ENCODE measurements at regions not wholly inside any gene's neighbourhood (a gene's known extent, or its start where the extent isn't known, plus 50 kb on each side); places are given as distances from the start of the nearest gene placed in this dataset.

GRCh38 chr21:35257413-35257812 lies 208.3 kb upstream of the RUNX1 start:
- peak; percentile 50 for DNase-seq (ENCODE audit: low spot score)

GRCh38 chr21:35256468-35256988 lies 207.4 kb upstream of the RUNX1 start:
- peak; percentile 83 for DNase-seq (ENCODE audit: low spot score)

GRCh38 chr21:35254765-35255138 lies 205.7 kb upstream of the RUNX1 start:
- DNase-seq (ENCODE audit: low spot score), result no peak

GRCh38 chr21:35254006-35254764 lies 205.1 kb upstream of the RUNX1 start:
- DNase-seq (ENCODE audit: low spot score), result no peak

GRCh38 chr21:35252831-35253230 lies 203.7 kb upstream of the RUNX1 start:
- no peak for DNase-seq (ENCODE audit: low spot score)

- no peak for DNase-seq (ENCODE audit: low spot score)
These were observed 200.5 kb upstream of the RUNX1 start for GRCh38 chr21:35249636-35250035.

GRCh38 chr21:35245879-35246278 lies 196.8 kb upstream of the RUNX1 start:
- no peak for DNase-seq (ENCODE audit: low spot score)

- DNase-seq (ENCODE audit: low spot score), result no peak
These were observed 195.4 kb upstream of the RUNX1 start for GRCh38 chr21:35244514-35244913.

GRCh38 chr21:35243171-35243570 lies 194.1 kb upstream of the RUNX1 start:
- no peak for DNase-seq (ENCODE audit: low spot score)

- DNase-seq (ENCODE audit: low spot score), result no peak
These were observed 190.7 kb upstream of the RUNX1 start for GRCh38 chr21:35239811-35240219.

- no peak for DNase-seq (ENCODE audit: low spot score)
These were observed 189.0 kb upstream of the RUNX1 start for GRCh38 chr21:35238119-35238518.

- DNase-seq (ENCODE audit: low spot score), result no peak
These were observed 188.2 kb upstream of the RUNX1 start for GRCh38 chr21:35237287-35237686.

GRCh38 chr21:35236090-35236489 lies 187.0 kb upstream of the RUNX1 start:
- DNase-seq (ENCODE audit: low spot score), result no peak

- no peak for DNase-seq (ENCODE audit: low spot score)
These were observed 185.6 kb upstream of the RUNX1 start for GRCh38 chr21:35234725-35235124.

GRCh38 chr21:35233756-35234155 lies 184.7 kb upstream of the RUNX1 start:
- no peak for DNase-seq (ENCODE audit: low spot score)

GRCh38 chr21:35232545-35233176 lies 183.6 kb upstream of the RUNX1 start:
- peak; percentile 45 for DNase-seq (ENCODE audit: low spot score)

GRCh38 chr21:35231090-35231489 lies 182.0 kb upstream of the RUNX1 start:
- DNase-seq (ENCODE audit: low spot score), result no peak

GRCh38 chr21:35229290-35229689 lies 180.2 kb upstream of the RUNX1 start:
- no peak for DNase-seq (ENCODE audit: low spot score)

GRCh38 chr21:35227786-35228185 lies 178.7 kb upstream of the RUNX1 start:
- DNase-seq (ENCODE audit: low spot score), result no peak

GRCh38 chr21:35226968-35227744 lies 178.1 kb upstream of the RUNX1 start:
- DNase-seq (ENCODE audit: low spot score), result no peak

GRCh38 chr21:35226328-35226727 lies 177.2 kb upstream of the RUNX1 start:
- peak; percentile 32 for DNase-seq (ENCODE audit: low spot score)

- DNase-seq (ENCODE audit: low spot score), result no peak
These were observed 176.5 kb upstream of the RUNX1 start for GRCh38 chr21:35225573-35225972.

Measured in AG08396 (cell line).